Astrocyte (in vitro differentiated cells and primary cell): ENCODE measurements at regions not wholly inside any gene's neighbourhood (a gene's known extent, or its start where the extent isn't known, plus 50 kb on each side); places are given as distances from the start of the nearest gene placed in this dataset.

ENCODE experiments used
- EZH2 ChIP-seq: IDR thresholded peaks from 2 replicates; pipeline ENCODE4 v1.6.1; 2012; ENCODE audit warnings: mild to moderate bottlenecking, low read length, inconsistent platforms; ENCODE audit not compliant: insufficient read depth
- TF ChIP-seq, protein P1 (sequence below): IDR thresholded peaks from 2 replicates; pipeline ENCODE4 v1.5.1; 2011; ENCODE audit warnings: low read depth, mild to moderate bottlenecking, inconsistent platforms, low read length, moderate library complexity; ENCODE audit not compliant: insufficient read depth

DNA sequence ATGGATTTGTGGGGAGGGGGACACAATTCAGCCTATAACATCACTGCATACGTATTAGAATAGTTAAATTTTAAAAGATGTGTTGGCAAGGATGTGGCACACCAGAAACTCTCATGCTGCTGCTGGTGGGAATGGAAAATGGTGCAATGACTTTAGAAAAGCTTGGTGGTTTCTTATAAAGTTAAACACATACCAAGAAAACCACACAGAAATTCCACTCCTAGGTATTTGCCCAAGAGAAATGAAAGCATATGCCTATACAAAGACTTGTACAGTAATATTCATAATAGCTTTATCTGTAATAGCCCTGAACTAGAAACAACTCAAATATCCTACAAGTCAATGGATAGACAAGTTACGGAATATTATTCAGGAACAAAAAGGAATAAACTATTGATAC lies 71.3 kb upstream of the PDHA1 start:
- TF ChIP-seq, protein P1, sequence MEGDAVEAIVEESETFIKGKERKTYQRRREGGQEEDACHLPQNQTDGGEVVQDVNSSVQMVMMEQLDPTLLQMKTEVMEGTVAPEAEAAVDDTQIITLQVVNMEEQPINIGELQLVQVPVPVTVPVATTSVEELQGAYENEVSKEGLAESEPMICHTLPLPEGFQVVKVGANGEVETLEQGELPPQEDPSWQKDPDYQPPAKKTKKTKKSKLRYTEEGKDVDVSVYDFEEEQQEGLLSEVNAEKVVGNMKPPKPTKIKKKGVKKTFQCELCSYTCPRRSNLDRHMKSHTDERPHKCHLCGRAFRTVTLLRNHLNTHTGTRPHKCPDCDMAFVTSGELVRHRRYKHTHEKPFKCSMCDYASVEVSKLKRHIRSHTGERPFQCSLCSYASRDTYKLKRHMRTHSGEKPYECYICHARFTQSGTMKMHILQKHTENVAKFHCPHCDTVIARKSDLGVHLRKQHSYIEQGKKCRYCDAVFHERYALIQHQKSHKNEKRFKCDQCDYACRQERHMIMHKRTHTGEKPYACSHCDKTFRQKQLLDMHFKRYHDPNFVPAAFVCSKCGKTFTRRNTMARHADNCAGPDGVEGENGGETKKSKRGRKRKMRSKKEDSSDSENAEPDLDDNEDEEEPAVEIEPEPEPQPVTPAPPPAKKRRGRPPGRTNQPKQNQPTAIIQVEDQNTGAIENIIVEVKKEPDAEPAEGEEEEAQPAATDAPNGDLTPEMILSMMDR: no peak
- no peak for TF ChIP-seq EZH2
